A549 (cell line): ENCODE measurements at regions not wholly inside any gene's neighbourhood (a gene's known extent, or its start where the extent isn't known, plus 50 kb on each side); places are given as distances from the start of the nearest gene placed in this dataset.
A peak's percentile ranks its signal among the peaks of the same experiment; 100 is the strongest.

Source experiments
- ATAC-seq, 2 experiments: fragments of 200-7000 bp in 1 of 2; fragments of >200 bp in 1 of 2; cut with Nextera tagmentation in 1 of 2; cut with Tn5 transposase in 1 of 2; 3 replicates each; pipeline versions ENCODE4 v1.8.0 to v1.9.1; 2018 to 2020; ENCODE audit warnings: mild to moderate bottlenecking in 1 of 2, moderate library complexity in 1 of 2
- CTCF ChIA-PET: fragments of 300-600 bp; sonication (Branson Sonifier 250); formaldehyde crosslinking; extraction: SDS; loops from one replicate; lab custom pipeline; 2021; ENCODE audit warnings: antibody characterized with exemption, inconsistent platforms; lab: Yijun Ruan, JAX
- POLR2A ChIA-PET: fragments of 350-600 bp; formaldehyde crosslinking; extraction: SDS; loops from one replicate; lab custom pipeline; 2021; ENCODE audit warnings: antibody characterized with exemption, inconsistent platforms; lab: Yijun Ruan, JAX
- DNase-seq, 2 experiments: peaks; one replicate each; pipeline versions ENCODE4 v3.0.0 to v3.0.0-alpha.2; 2011 to 2016; ENCODE audit warnings: low read depth in 1 of 2, low spot score in 1 of 2
- FAIRE-seq: peaks from 2 replicates; lab custom pipeline; 2011; peaks lifted over from hg19 to GRCh38; lab: Jason Lieb, UNC
- H3K27ac ChIP-seq, 2 experiments: fragments of >200 bp; sonication (Bioruptor Twin); formaldehyde crosslinking; 3 replicates each; pipeline ENCODE4 v1.5.1; 2016 to 2017
- H3K4me1 ChIP-seq: fragments of >200 bp; sonication (Bioruptor Twin); formaldehyde crosslinking; 3 replicates; pipeline ENCODE4 v1.6.1; 2016
- H3K4me2 ChIP-seq: fragments of >200 bp; sonication (Bioruptor Twin); formaldehyde crosslinking; 3 replicates; pipeline ENCODE4 v1.6.1; 2016
- H3K4me3 ChIP-seq: fragments of >200 bp; sonication (Bioruptor Twin); formaldehyde crosslinking; 3 replicates; pipeline ENCODE4 v1.5.1; 2016
- H3K9me3 ChIP-seq: fragments of >200 bp; sonication (Bioruptor Twin); formaldehyde crosslinking; 3 replicates; pipeline ENCODE4 v1.6.1; 2016
- ATOH8 ChIP-seq: fragments of 250-450 bp; sonication (Bioruptor Pico); IDR thresholded peaks from 2 replicates; pipeline ENCODE4 v1.5.0; 2020; ENCODE audit warnings: low read depth, mild to moderate bottlenecking, moderate library complexity
- BCL3 ChIP-seq: fragments of >200 bp; sonication (Bioruptor Twin); formaldehyde crosslinking; IDR thresholded peaks from 3 replicates; pipeline ENCODE4 v1.6.1; 2016
- CBX8 ChIP-seq: fragments of 200-600 bp; sonication (generic); IDR thresholded peaks from 2 replicates; pipeline ENCODE4 v1.6.1; 2016
- E2F6 ChIP-seq: IDR thresholded peaks from 2 replicates; pipeline ENCODE4 v1.6.1; 2012; ENCODE audit warnings: low read depth, borderline replicate concordance
- EHF ChIP-seq: fragments of 250-450 bp; sonication (Bioruptor Pico); IDR thresholded peaks from 2 replicates; pipeline ENCODE4 v1.5.0; 2020; ENCODE audit warnings: mild to moderate bottlenecking
- EHMT2 ChIP-seq: fragments of 200-600 bp; sonication (generic); IDR thresholded peaks from 2 replicates; pipeline ENCODE4 v1.6.1; 2016; ENCODE audit warnings: antibody characterized with exemption, low read depth, mild to moderate bottlenecking, moderate library complexity
- FOXS1 ChIP-seq: fragments of 250-450 bp; sonication (Bioruptor Pico); IDR thresholded peaks from 2 replicates; pipeline ENCODE4 v1.5.0; 2020; ENCODE audit warnings: mild to moderate bottlenecking, moderate library complexity
- GATA3 ChIP-seq: IDR thresholded peaks from 2 replicates; pipeline ENCODE4 v1.6.1; 2012; ENCODE audit warnings: borderline replicate concordance
- JUNB ChIP-seq: fragments of >200 bp; sonication (Bioruptor Twin); formaldehyde crosslinking; IDR thresholded peaks from 2 replicates; pipeline ENCODE4 v1.6.1; 2016
- KDM1A ChIP-seq: fragments of 200-600 bp; sonication (generic); IDR thresholded peaks from 2 replicates; pipeline ENCODE4 v1.6.1; 2016; ENCODE audit warnings: low read depth, mild to moderate bottlenecking
- MAFK ChIP-seq: fragments of 450-650 bp; IDR thresholded peaks from 2 replicates; pipeline ENCODE4 v1.6.1; 2014; ENCODE audit not compliant: partially characterized antibody
- MAX ChIP-seq: IDR thresholded peaks from 2 replicates; pipeline ENCODE4 v1.6.1; 2012
- NPAS2 ChIP-seq: fragments of 250-450 bp; sonication (Bioruptor Pico); IDR thresholded peaks from 2 replicates; pipeline ENCODE4 v1.8.0; 2022; ENCODE audit warnings: mild to moderate bottlenecking, moderate library complexity, borderline replicate concordance
- PBX3 ChIP-seq: IDR thresholded peaks from 2 replicates; pipeline ENCODE4 v1.6.1; 2012
- PHF8 ChIP-seq: fragments of 200-600 bp; sonication (generic); IDR thresholded peaks from 2 replicates; pipeline ENCODE4 v1.6.1; 2016; ENCODE audit warnings: low read depth, mild to moderate bottlenecking, antibody characterized with exemption, moderate library complexity, borderline replicate concordance
- POLR2AphosphoS2 ChIP-seq: conservative IDR thresholded peaks from 2 replicates; pipeline ENCODE4 v1.6.1; 2012; ENCODE audit warnings: low read length, improper control_type of control experiment, inconsistent platforms
- RARB ChIP-seq: fragments of 250-450 bp; sonication (Bioruptor Pico); IDR thresholded peaks from 2 replicates; pipeline ENCODE4 v1.8.0; 2021; ENCODE audit warnings: mild to moderate bottlenecking, moderate library complexity
- RNF2 ChIP-seq: fragments of 200-600 bp; sonication (generic); IDR thresholded peaks from 2 replicates; pipeline ENCODE4 v1.6.1; 2016; ENCODE audit warnings: low read depth, mild to moderate bottlenecking, antibody characterized with exemption, moderate library complexity, borderline replicate concordance
- ZFP36 ChIP-seq: fragments of 450-650 bp; IDR thresholded peaks from 2 replicates; pipeline ENCODE4 v1.6.1; 2014; ENCODE audit warnings: borderline replicate concordance; ENCODE audit not compliant: partially characterized antibody
- WGBS: methylation state at CpG from one replicate; pipeline ENCODE4 v1.1.6; 2017; ENCODE audit errors: missing lambda C conversion rate; 5-methylcytosine and 5-hydroxymethylcytosine counted together

GRCh38 chr7:34331102-34331501 is 326.9 kb upstream of the NPSR1 start:
- no peak for DNase-seq
- CTCF ChIA-PET: interaction anchor here (4.4 kb wide), 1 partner anchor 10 kb away, joined by 24 read pairs; no protein-coding TSS in a partner anchor
- FAIRE-seq: no peak
- Histone ChIP-seq H3K4me1 (no peaks in the 10 kb centered on the region), H3K9me3 (no peaks in the 10 kb centered on the region), H3K4me3 (no peak overlapping the region), H3K4me2 (no peak overlapping the region), H3K27ac (no peak overlapping the region)
- no peak for ATAC-seq
- POLR2A ChIA-PET: no interaction called here
- 38% methylated on average over 2 of the region's 2 CpGs for WGBS
- TF ChIP-seq KDM1A: no peak
- TF ChIP-seq EHF: no peak
- no peak for TF ChIP-seq EHMT2
- no peak for TF ChIP-seq PHF8
- no peak for TF ChIP-seq CBX8
- TF ChIP-seq POLR2AphosphoS2: no peak
- no peak for TF ChIP-seq BCL3
- no peak for TF ChIP-seq PBX3
- TF ChIP-seq NPAS2 (CRISPR knock-in tag): no peak
- TF ChIP-seq GATA3: no peak
- no peak for TF ChIP-seq MAX
- no peak for TF ChIP-seq E2F6
- TF ChIP-seq RNF2: no peak
- TF ChIP-seq ATOH8 (CRISPR knock-in tag): no peak
- no peak for TF ChIP-seq MAFK
- TF ChIP-seq FOXS1 (CRISPR knock-in tag): no peak
- TF ChIP-seq JUNB: no peak
- TF ChIP-seq, all 56 proteins: peak for 0

GRCh38 chr7:34332006-34332405 is 326.0 kb upstream of the NPSR1 start:
- Histone ChIP-seq H3K4me1 (no peaks in the 10 kb centered on the region), H3K4me3 (no peak overlapping the region), H3K27ac (no peak overlapping the region), H3K9me3 (no peaks in the 10 kb centered on the region), H3K4me2 (no peak overlapping the region)
- FAIRE-seq (no peak), DNase-seq (no peak), ATAC-seq (no peak)
- whole genome bisulfite sequencing: 68% methylated on average over 4 of the region's 4 CpGs
- no peak for TF ChIP-seq ZFP36
- TF ChIP-seq, all 56 proteins: peak for 0
- ChIA-PET CTCF (interaction anchor here (4.4 kb wide), 1 partner anchor 11 kb away, joined by 24 read pairs; no protein-coding TSS in a partner anchor), POLR2A (no interaction called here)

- TF ChIP-seq MAFK (peak; percentile 58), RARB (no peak)
- no peak for DNase-seq
- POLR2A ChIA-PET: no interaction called here
- no peaks in the 10 kb centered on the region for H3K4me1 ChIP-seq
- 44% methylated on average over 2 of the region's 2 CpGs for WGBS
- H3K9me3 ChIP-seq: peaks cover 3% of the 10 kb centered on the region; the same call in 1 of the 3 replicates
- CTCF ChIA-PET: interaction anchor here (0.8 to 4.4 kb wide), 2 partner anchors 12 to 17 kb away, joined by 3 to 24 read pairs; no protein-coding TSS in a partner anchor
- no peak overlapping the region for H3K4me2 ChIP-seq
- H3K27ac ChIP-seq: no peak overlapping the region
- ATAC-seq: no peak
- FAIRE-seq: no peak
- H3K4me3 ChIP-seq: no peak overlapping the region
These were observed 324.8 kb upstream of the NPSR1 start for GRCh38 chr7:34333184-34333583.
